Adrenal gland (tissue), 5 donors: ENCODE measurements at regions not wholly inside any gene's neighbourhood (a gene's known extent, or its start where the extent isn't known, plus 50 kb on each side); places are given as distances from the start of the nearest gene placed in this dataset.

Experiments
- POLR2A ChIP-seq, 2 donors: fragments of 450-650 bp; IDR thresholded peaks; one replicate each; pipeline ENCODE4 v1.6.1; 2017; ENCODE audit warnings: antibody characterized with exemption in 2 of 2, mild to moderate bottlenecking in 2 of 2, moderate library complexity in 1 of 2
- TF ChIP-seq, protein P1 (sequence below), 6 experiments: fragments of 450-650 bp in 4 of 6; fragments of 200-600 bp in 2 of 6; sonication (generic) in 1 of 6; IDR thresholded peaks; 1 replicate in 5 of 6; 2 replicates in 1 of 6; pipeline versions ENCODE4 v1.5.1 to v1.8.0; 2016 to 2021; ENCODE audit warnings: antibody characterized with exemption in 6 of 6, mild to moderate bottlenecking in 2 of 6, moderate library complexity in 1 of 6
- donor health status: DM: no; HTN: no; CAD: no.

DNA sequence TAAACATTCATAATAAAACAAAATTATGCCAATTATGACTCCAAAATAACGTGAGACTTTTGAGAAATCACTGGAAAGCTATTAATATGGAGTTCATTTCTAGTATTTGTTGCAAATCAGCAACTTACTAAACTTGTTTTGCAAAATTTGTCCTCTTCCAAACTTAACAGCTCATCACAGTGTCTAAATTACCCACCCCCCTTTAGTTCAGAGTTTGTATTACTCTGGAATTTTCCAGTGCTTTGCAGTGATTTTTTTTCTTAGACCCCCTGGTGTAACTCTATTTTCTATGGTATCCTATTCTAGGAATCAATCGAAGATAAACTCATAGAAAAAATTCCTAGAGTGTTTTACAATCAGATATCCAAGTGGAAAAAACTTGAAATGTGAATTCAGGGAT, 72.4 kb upstream of the CACHD1 start:
- TF ChIP-seq, protein P1, sequence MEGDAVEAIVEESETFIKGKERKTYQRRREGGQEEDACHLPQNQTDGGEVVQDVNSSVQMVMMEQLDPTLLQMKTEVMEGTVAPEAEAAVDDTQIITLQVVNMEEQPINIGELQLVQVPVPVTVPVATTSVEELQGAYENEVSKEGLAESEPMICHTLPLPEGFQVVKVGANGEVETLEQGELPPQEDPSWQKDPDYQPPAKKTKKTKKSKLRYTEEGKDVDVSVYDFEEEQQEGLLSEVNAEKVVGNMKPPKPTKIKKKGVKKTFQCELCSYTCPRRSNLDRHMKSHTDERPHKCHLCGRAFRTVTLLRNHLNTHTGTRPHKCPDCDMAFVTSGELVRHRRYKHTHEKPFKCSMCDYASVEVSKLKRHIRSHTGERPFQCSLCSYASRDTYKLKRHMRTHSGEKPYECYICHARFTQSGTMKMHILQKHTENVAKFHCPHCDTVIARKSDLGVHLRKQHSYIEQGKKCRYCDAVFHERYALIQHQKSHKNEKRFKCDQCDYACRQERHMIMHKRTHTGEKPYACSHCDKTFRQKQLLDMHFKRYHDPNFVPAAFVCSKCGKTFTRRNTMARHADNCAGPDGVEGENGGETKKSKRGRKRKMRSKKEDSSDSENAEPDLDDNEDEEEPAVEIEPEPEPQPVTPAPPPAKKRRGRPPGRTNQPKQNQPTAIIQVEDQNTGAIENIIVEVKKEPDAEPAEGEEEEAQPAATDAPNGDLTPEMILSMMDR (IDR thresholded peaks at IDR 0.05), result no peak
- no peak for TF ChIP-seq POLR2A (IDR thresholded peaks at IDR 0.05)
